ENCODE measurements at regions not wholly inside any gene's neighbourhood (a gene's known extent, or its start where the extent isn't known, plus 50 kb on each side); places are given as distances from the start of the nearest gene placed in this dataset.

GRCh38 chr2:234286118-234286598 is 210.7 kb downstream of the ARL4C start:
- no peak for TF ChIP-seq CTCF (CRISPR knock-in tag; IDR thresholded peaks at IDR 0.05)
- no peak for TF ChIP-seq POLR2A (IDR thresholded peaks at IDR 0.05; ENCODE audit: insufficient read depth in 1 of 2, low read depth in 2 of 2, low read length in 2 of 2)
- TF ChIP-seq PRDM10 (CRISPR knock-in tag; IDR thresholded peaks at IDR 0.05; ENCODE audit: low read depth): no peak
- no peak for TF ChIP-seq HCFC1 (IDR thresholded peaks at IDR 0.05; ENCODE audit: low read depth, low read length)
- no peak for TF ChIP-seq ZNF460 (CRISPR knock-in tag; IDR thresholded peaks at IDR 0.05; ENCODE audit: borderline replicate concordance)
- no peak for TF ChIP-seq GMEB2 (CRISPR knock-in tag; IDR thresholded peaks at IDR 0.05; ENCODE audit: low read depth)
- no peak for TF ChIP-seq NR2F2 (IDR thresholded peaks at IDR 0.05; ENCODE audit: borderline replicate concordance, low read depth)
- no peak for TF ChIP-seq ARID2 (CRISPR knock-in tag; IDR thresholded peaks at IDR 0.05; ENCODE audit: borderline replicate concordance)
- TF ChIP-seq CHD4 (IDR thresholded peaks at IDR 0.05; ENCODE audit: borderline replicate concordance, low read length): no peak
- no peak for TF ChIP-seq SP1 (IDR thresholded peaks at IDR 0.05)
- TF ChIP-seq SP1 (CRISPR knock-in tag; IDR thresholded peaks at IDR 0.05): no peak
- no peak for TF ChIP-seq ZNF337 (CRISPR knock-in tag; IDR thresholded peaks at IDR 0.05; ENCODE audit: borderline replicate concordance, low read depth)
- no peak for TF ChIP-seq CSRNP1 (CRISPR knock-in tag; IDR thresholded peaks at IDR 0.05)
- no peak for TF ChIP-seq ZBTB20 (CRISPR knock-in tag; IDR thresholded peaks at IDR 0.05; ENCODE audit: borderline replicate concordance, low read depth)

Data from HepG2 (cell line).